Endothelial cell of umbilical vein (primary cell): ENCODE measurements at regions not wholly inside any gene's neighbourhood (a gene's known extent, or its start where the extent isn't known, plus 50 kb on each side); places are given as distances from the start of the nearest gene placed in this dataset.

ENCODE experiments used
- BruUV-seq: library from RNA; stranded (reverse); fragments of 400-500 nt; replicated peaks from 2 replicates; lab custom pipeline; 2021; lab: Mats Ljungman, UMichigan
- CTCF ChIA-PET: fragments of 300-600, 350-600 bp; sonication (Branson Sonifier 250); formaldehyde crosslinking; loops from one replicate; lab custom pipeline; 2021; ENCODE audit warnings: antibody characterized with exemption, inconsistent platforms; lab: Charles Lee
- POLR2A ChIA-PET: fragments of 300-600, 350-600 bp; sonication (Branson Sonifier 250); formaldehyde crosslinking; loops from one replicate; lab custom pipeline; 2021; ENCODE audit warnings: antibody characterized with exemption, inconsistent platforms; lab: Charles Lee
- DNase-seq: peaks from one replicate; pipeline ENCODE4 v3.0.0-alpha.2; 2011; ENCODE audit warnings: low read depth, low spot score
- FAIRE-seq: peaks from 2 replicates; lab custom pipeline; 2011; peaks lifted over from hg19 to GRCh38; lab: Jason Lieb, UNC
- H2AFZ ChIP-seq: 2 replicates; pipeline ENCODE4 v1.6.0; 2012; ENCODE audit warnings: low read depth, low read length, control low read depth, inconsistent platforms
- H3K27ac ChIP-seq: 2 replicates; pipeline ENCODE4 v1.5.1; 2011; ENCODE audit warnings: low read depth, mild to moderate bottlenecking, control low read depth, low read length, moderate library complexity; ENCODE audit not compliant: insufficient read depth
- H3K27me3 ChIP-seq, 2 experiments: 2 replicates each; pipeline versions ENCODE4 v1.6.0 to v1.6.1; 2011; ENCODE audit warnings: low read length in 2 of 2, mixed read lengths in 1 of 2; ENCODE audit not compliant: control insufficient read depth in 2 of 2, insufficient read depth in 2 of 2
- H3K36me3 ChIP-seq, 2 experiments: 2 replicates in 1 of 2; 3 replicates in 1 of 2; pipeline ENCODE4 v1.5.1; 2011; ENCODE audit warnings: low read length in 2 of 2, mild to moderate bottlenecking in 1 of 2, moderate library complexity in 1 of 2; ENCODE audit not compliant: control insufficient read depth in 2 of 2, insufficient read depth in 2 of 2; ENCODE audit errors: extremely low read depth in 1 of 2
- H3K4me1 ChIP-seq: 3 replicates; pipeline ENCODE4 v1.5.1; 2011; ENCODE audit warnings: mild to moderate bottlenecking, low read length; ENCODE audit not compliant: control insufficient read depth, insufficient read depth; ENCODE audit errors: extremely low read depth
- H3K4me2 ChIP-seq: 2 replicates; pipeline ENCODE4 v1.6.1; 2011; ENCODE audit warnings: low read length, control low read depth, mixed read lengths; ENCODE audit not compliant: insufficient read depth
- H3K4me3 ChIP-seq, 3 experiments: fragments of 200-600 bp in 1 of 3; sonication (generic), shearing (Covaris generic) in 1 of 3; replicated peaks in 1 of 3; 2 replicates each; pipeline ENCODE4 v1.5.1; 2011 to 2016; ENCODE audit warnings: control low read depth in 3 of 3, low read length in 3 of 3, mild to moderate bottlenecking in 2 of 3, inconsistent platforms in 1 of 3, low read depth in 1 of 3, moderate library complexity in 1 of 3; ENCODE audit not compliant: insufficient read depth in 1 of 3
- H3K79me2 ChIP-seq: 2 replicates; pipeline ENCODE4 v1.6.0; 2012; ENCODE audit warnings: low read length, inconsistent platforms; ENCODE audit not compliant: control insufficient read depth, insufficient read depth
- H3K9ac ChIP-seq: replicated peaks from 2 replicates; pipeline ENCODE3; 2011; ENCODE audit warnings: low read length, control low read depth; ENCODE audit not compliant: insufficient read depth; ENCODE audit errors: extremely low read depth
- H3K9me1 ChIP-seq: replicated peaks from 3 replicates; pipeline ENCODE4 v1.6.0; 2011; ENCODE audit warnings: mild to moderate bottlenecking, low read length; ENCODE audit not compliant: control insufficient read depth, insufficient read depth; ENCODE audit errors: extremely low read depth
- H3K9me3 ChIP-seq: replicated peaks from 2 replicates; pipeline ENCODE4 v1.5.1; 2012; ENCODE audit warnings: low read length, inconsistent platforms; ENCODE audit not compliant: control insufficient read depth, insufficient read depth
- H4K20me1 ChIP-seq: replicated peaks from 2 replicates; pipeline ENCODE3; 2011; ENCODE audit warnings: mild to moderate bottlenecking, low read length; ENCODE audit not compliant: control insufficient read depth, insufficient read depth; ENCODE audit errors: extremely low read depth
- EZH2 ChIP-seq: IDR thresholded peaks from 2 replicates; pipeline ENCODE4 v1.6.1; 2012; ENCODE audit warnings: borderline replicate concordance, low read depth, mild to moderate bottlenecking, moderate library complexity, low read length, inconsistent platforms; ENCODE audit not compliant: severe bottlenecking
- FOS ChIP-seq: IDR thresholded peaks from 2 replicates; pipeline ENCODE4 v1.6.1; 2011; ENCODE audit warnings: mild to moderate bottlenecking, low read length, moderate library complexity, borderline replicate concordance; ENCODE audit not compliant: insufficient read depth
- GATA2 ChIP-seq: IDR thresholded peaks from 2 replicates; pipeline ENCODE4 v1.7.0; 2011; ENCODE audit warnings: low read depth, mild to moderate bottlenecking, moderate library complexity, mixed read lengths, low read length; ENCODE audit not compliant: insufficient read length, insufficient read depth
- JUN ChIP-seq: IDR thresholded peaks from 2 replicates; pipeline ENCODE4 v1.6.1; 2011; ENCODE audit warnings: borderline replicate concordance, low read depth; ENCODE audit not compliant: insufficient read length, insufficient read depth
- MYC ChIP-seq: IDR thresholded peaks from one replicate; pipeline ENCODE4 v1.6.1; 2011; ENCODE audit warnings: mild to moderate bottlenecking, low read depth, low read length
- POLR2A ChIP-seq: IDR thresholded peaks from 2 replicates; pipeline ENCODE4 v1.6.1; 2012; ENCODE audit warnings: low read depth, mild to moderate bottlenecking, control low read depth, low read length
- POLR2AphosphoS5 ChIP-seq: IDR thresholded peaks from 2 replicates; pipeline ENCODE4 v1.6.1; 2012; ENCODE audit warnings: low read depth, mild to moderate bottlenecking, control low read depth, low read length, moderate library complexity; ENCODE audit not compliant: insufficient read depth
- dilution Hi-C: fragments of 300-500 bp; cut with MboI; formaldehyde crosslinking; loops from one replicate; pipeline ENCODE4 v1.15.0; 2019; ENCODE audit warnings: low sequenced_read_pairs; ENCODE audit not compliant: extremely low pct_ligation_motif_present
- intact Hi-C: fragments of 100-400 bp; cut with micrococcal nuclease; formaldehyde crosslinking; loops from one replicate; pipeline ENCODE4 v1.10.0; 2022
- TF ChIP-seq, protein P1 (sequence below): IDR thresholded peaks from 2 replicates; pipeline ENCODE4 v1.6.1; 2011; ENCODE audit not compliant: insufficient read depth, insufficient read length
- TF ChIP-seq, protein P2 (sequence below), 2 donors: IDR thresholded peaks; 1 replicate in 1 of 2; 2 replicates in 1 of 2; pipeline ENCODE4 v1.5.1; 2011; ENCODE audit warnings: low read length in 2 of 2, mild to moderate bottlenecking in 2 of 2, moderate library complexity in 2 of 2, control low read depth in 1 of 2, inconsistent platforms in 1 of 2, low read depth in 1 of 2; ENCODE audit not compliant: insufficient read depth in 1 of 2; ENCODE audit errors: extremely low read depth in 1 of 2

GRCh38 chr3:30266524-30266923, 339.9 kb upstream of the TGFBR2 start:
- dilution Hi-C loops, result no loop called here
- Histone ChIP-seq H3K4me2 (no peak overlapping the region), H2AFZ (no peak overlapping the region), H4K20me1 (no peaks in the 10 kb centered on the region), H3K36me3 (no peaks in the 10 kb centered on the region), H3K27me3 (no peaks in the 10 kb centered on the region), H3K27ac (no peak overlapping the region), H3K9ac (no peak overlapping the region), H3K4me1 (no peaks in the 10 kb centered on the region), H3K9me3 (no peaks in the 10 kb centered on the region), H3K9me1 (no peaks in the 10 kb centered on the region), H3K79me2 (no peaks in the 10 kb centered on the region), H3K4me3 (no peak overlapping the region)
- no peak for FAIRE-seq
- no peak for DNase-seq
- CTCF ChIA-PET, result no interaction called here
- intact Hi-C loops, result no loop called here
- no TSS peak for BruUV-seq
- TF ChIP-seq POLR2A, result no peak
- no peak for TF ChIP-seq MYC
- no peak for TF ChIP-seq POLR2AphosphoS5
- TF ChIP-seq, protein P1, sequence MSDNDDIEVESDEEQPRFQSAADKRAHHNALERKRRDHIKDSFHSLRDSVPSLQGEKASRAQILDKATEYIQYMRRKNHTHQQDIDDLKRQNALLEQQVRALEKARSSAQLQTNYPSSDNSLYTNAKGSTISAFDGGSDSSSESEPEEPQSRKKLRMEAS, result no peak
- TF ChIP-seq, protein P2, sequence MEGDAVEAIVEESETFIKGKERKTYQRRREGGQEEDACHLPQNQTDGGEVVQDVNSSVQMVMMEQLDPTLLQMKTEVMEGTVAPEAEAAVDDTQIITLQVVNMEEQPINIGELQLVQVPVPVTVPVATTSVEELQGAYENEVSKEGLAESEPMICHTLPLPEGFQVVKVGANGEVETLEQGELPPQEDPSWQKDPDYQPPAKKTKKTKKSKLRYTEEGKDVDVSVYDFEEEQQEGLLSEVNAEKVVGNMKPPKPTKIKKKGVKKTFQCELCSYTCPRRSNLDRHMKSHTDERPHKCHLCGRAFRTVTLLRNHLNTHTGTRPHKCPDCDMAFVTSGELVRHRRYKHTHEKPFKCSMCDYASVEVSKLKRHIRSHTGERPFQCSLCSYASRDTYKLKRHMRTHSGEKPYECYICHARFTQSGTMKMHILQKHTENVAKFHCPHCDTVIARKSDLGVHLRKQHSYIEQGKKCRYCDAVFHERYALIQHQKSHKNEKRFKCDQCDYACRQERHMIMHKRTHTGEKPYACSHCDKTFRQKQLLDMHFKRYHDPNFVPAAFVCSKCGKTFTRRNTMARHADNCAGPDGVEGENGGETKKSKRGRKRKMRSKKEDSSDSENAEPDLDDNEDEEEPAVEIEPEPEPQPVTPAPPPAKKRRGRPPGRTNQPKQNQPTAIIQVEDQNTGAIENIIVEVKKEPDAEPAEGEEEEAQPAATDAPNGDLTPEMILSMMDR (IDR thresholded peaks at IDR 0.05; ENCODE audit: extremely low read depth in 1 of 2, insufficient read depth in 1 of 2, low read depth in 1 of 2, low read length in 2 of 2), result no peak
- no peak for TF ChIP-seq EZH2
- no peak for TF ChIP-seq FOS
- TF ChIP-seq GATA2, result no peak
- no peak for TF ChIP-seq JUN
- POLR2A ChIA-PET, result no interaction called here
